ENCODE measurements at regions not wholly inside any gene's neighbourhood (a gene's known extent, or its start where the extent isn't known, plus 50 kb on each side); places are given as distances from the start of the nearest gene placed in this dataset.

- H3K9me3 ChIP-seq, result no peaks in the 10 kb centered on the region
- intact Hi-C loops (cut with DNase I), result no loop called here
- H3K4me1 ChIP-seq, result no peaks in the 10 kb centered on the region
- no peaks in the 10 kb centered on the region for H3K36me3 ChIP-seq (replicated peaks in 1 of 2; ENCODE audit: insufficient read depth in 1 of 2, low read depth in 2 of 2)
- DNase-seq, result no peak
- H3K27ac ChIP-seq, result no peak overlapping the region
- no peak for ATAC-seq
- no peak overlapping the region for H3K4me3 ChIP-seq
- TF ChIP-seq CTCF (IDR thresholded peaks at IDR 0.05) (no peak), POLR2A (IDR thresholded peaks at IDR 0.05) (no peak)
- 90 to 100% methylated on average over 2 of the region's 2 CpGs for WGBS, 2 donors
- no peaks in the 10 kb centered on the region for H3K27me3 ChIP-seq
Measured at GRCh38 chr4:4714331-4714730, 145.1 kb upstream of the MSX1 start.

- Histone ChIP-seq H3K27me3 (no peaks in the 10 kb centered on the region), H3K36me3 (replicated peaks in 1 of 2; ENCODE audit: insufficient read depth in 1 of 2, low read depth in 2 of 2) (no peaks in the 10 kb centered on the region), H3K9me3 (no peaks in the 10 kb centered on the region), H3K27ac (no peak overlapping the region), H3K4me1 (no peaks in the 10 kb centered on the region), H3K4me3 (no peak overlapping the region)
- ATAC-seq (no peak), DNase-seq (no peak)
- no peak for TF ChIP-seq CTCF (IDR thresholded peaks at IDR 0.05)
- TF ChIP-seq POLR2A (IDR thresholded peaks at IDR 0.05), result no peak
- 84 to 88% methylated on average over 3 of the region's 3 CpGs for WGBS, 2 donors
- intact Hi-C loops (cut with DNase I), result no loop called here
Measured at GRCh38 chr4:4712800-4713528, 146.5 kb upstream of the MSX1 start.

- Histone ChIP-seq H3K4me3 (no peak overlapping the region), H3K27me3 (no peaks in the 10 kb centered on the region), H3K36me3 (replicated peaks in 1 of 2; ENCODE audit: insufficient read depth in 1 of 2, low read depth in 2 of 2) (no peaks in the 10 kb centered on the region), H3K9me3 (no peaks in the 10 kb centered on the region), H3K4me1 (no peaks in the 10 kb centered on the region), H3K27ac (no peak overlapping the region)
- no peak for TF ChIP-seq POLR2A (IDR thresholded peaks at IDR 0.05)
- no peak for TF ChIP-seq CTCF (IDR thresholded peaks at IDR 0.05)
- intact Hi-C loops (cut with DNase I), result no loop called here
- WGBS, 2 donors, result 61 to 72% methylated on average over 3 of the region's 3 CpGs
- peak; percentile 38 for ATAC-seq
- DNase-seq, result peak in 1 of 4 donors; percentile 14
Measured at GRCh38 chr4:4711902-4712301, 147.6 kb upstream of the MSX1 start.

- H3K4me1 ChIP-seq, result no peaks in the 10 kb centered on the region
- H3K36me3 ChIP-seq (replicated peaks in 1 of 2; ENCODE audit: insufficient read depth in 1 of 2, low read depth in 2 of 2), result no peaks in the 10 kb centered on the region
- WGBS, 2 donors, result 96 to 98% methylated on average over 5 of the region's 5 CpGs
- no peak overlapping the region for H3K4me3 ChIP-seq
- ATAC-seq (no peak), DNase-seq (no peak)
- no peak overlapping the region for H3K27ac ChIP-seq
- H3K9me3 ChIP-seq, result no peaks in the 10 kb centered on the region
- H3K27me3 ChIP-seq, result no peaks in the 10 kb centered on the region
- TF ChIP-seq CTCF (IDR thresholded peaks at IDR 0.05) (no peak), POLR2A (IDR thresholded peaks at IDR 0.05) (no peak)
- intact Hi-C loops (cut with DNase I), result no loop called here
Measured at GRCh38 chr4:4709736-4710135, 149.7 kb upstream of the MSX1 start.

- no peak for TF ChIP-seq POLR2A (IDR thresholded peaks at IDR 0.05)
- no peak for TF ChIP-seq CTCF (IDR thresholded peaks at IDR 0.05)
- H3K4me1 ChIP-seq, result no peaks in the 10 kb centered on the region
- H3K36me3 ChIP-seq (replicated peaks in 1 of 2; ENCODE audit: insufficient read depth in 1 of 2, low read depth in 2 of 2), result no peaks in the 10 kb centered on the region
- DNase-seq (peak in 1 of 4 donors; percentile 19), ATAC-seq (no peak)
- H3K4me3 ChIP-seq, result no peak overlapping the region
- H3K27ac ChIP-seq, result no peak overlapping the region
- H3K27me3 ChIP-seq, result no peaks in the 10 kb centered on the region
- intact Hi-C loops (cut with DNase I), result no loop called here
- H3K9me3 ChIP-seq, result no peaks in the 10 kb centered on the region
- 61 to 73% methylated on average over 7 of the region's 7 CpGs for WGBS, 2 donors
Measured at GRCh38 chr4:4704267-4704666, 155.2 kb upstream of the MSX1 start.

All from body of pancreas (tissue), 4 donors.